ENCODE measurements at regions not wholly inside any gene's neighbourhood (a gene's known extent, or its start where the extent isn't known, plus 50 kb on each side); places are given as distances from the start of the nearest gene placed in this dataset.

DNA sequence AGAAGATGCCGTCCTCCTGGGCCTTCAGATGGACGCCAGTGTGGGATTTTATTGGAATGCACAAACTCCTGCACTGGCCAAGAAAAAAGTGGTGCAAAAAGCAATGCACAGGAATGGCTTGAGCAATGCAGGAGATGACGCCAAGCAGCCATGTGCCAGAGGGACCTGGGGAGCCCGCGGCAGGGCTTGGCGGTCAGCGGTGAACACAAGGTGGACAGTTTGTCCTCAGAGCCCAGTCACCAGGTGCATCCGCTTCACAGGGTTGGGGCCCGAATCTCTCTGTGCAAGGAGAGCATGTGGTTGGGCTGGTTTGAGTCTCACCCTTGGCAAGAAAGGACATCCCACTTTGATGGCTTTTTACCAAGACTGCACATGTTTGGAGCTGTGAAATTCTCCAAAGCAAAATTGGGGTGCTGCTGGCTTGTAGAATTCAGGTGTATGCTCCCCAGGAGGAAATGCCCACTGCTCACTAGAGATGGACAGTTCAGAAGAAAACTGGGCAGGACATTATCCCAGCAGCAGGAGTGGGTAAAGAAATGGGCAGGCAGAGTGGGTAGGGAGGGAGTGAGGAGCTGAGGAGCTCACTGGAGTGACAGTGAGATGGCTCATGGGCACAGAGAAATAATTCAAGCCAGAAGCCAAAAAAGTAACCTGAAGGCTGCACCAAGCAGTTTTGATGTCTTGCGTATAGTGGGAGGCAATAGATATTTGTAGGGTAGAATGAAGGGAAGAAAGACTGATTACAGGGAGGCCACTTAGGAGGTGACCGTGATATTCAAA, 463.9 kb downstream of the MTRR start:
- no peak for DNase-seq

DNA sequence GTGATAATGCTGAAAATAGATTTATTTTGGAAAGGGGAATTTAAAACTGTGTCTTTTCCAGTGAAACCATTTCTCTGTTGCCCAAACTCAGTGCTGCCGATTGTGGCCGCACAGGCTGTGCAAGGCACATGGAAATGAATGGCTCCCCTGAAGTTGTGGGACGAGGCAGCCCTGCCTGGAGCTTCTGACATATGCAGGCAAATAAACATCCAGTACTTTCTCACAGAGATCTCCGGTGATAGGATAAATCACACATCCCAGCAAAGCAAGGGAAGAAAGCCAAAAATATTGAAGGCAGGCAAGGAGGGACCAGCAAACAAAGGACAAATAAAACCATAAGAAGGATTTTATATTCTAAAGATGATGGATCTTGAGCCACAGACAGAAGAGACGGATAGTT, 464.5 kb downstream of the MTRR start:
- no peak for DNase-seq

DNA sequence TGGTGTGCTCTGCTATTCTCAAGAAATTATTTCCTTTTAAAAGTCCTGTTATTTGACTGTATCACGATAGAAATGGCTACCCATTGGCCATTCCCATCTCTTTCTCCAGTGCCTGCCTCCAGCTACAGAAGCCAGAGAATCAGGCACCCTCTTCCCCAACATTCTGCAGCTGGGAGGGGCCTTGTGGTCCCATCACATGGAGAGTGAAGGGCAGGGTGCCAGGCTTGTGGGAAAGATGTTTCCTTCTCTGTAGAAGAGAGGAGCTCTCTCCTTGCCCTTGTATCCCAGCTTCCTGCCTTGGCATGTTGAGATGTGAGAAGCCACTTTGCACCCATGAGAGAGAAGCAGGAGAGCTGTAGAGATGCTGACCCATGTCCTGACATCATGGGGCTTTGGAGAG, 465.0 kb downstream of the MTRR start:
- no peak for DNase-seq

- no peak for DNase-seq
Observed at GRCh38 chr5:8340261-8340660, 471.3 kb downstream of the MTRR start.

GRCh38 chr5:8340739-8341344, 471.9 kb downstream of the MTRR start:
- DNase-seq: no peak

GRCh38 chr5:8341406-8341805, 472.5 kb downstream of the MTRR start:
- DNase-seq: no peak

GRCh38 chr5:8347984-8348383, 479.0 kb downstream of the MTRR start:
- no peak for DNase-seq

DNA sequence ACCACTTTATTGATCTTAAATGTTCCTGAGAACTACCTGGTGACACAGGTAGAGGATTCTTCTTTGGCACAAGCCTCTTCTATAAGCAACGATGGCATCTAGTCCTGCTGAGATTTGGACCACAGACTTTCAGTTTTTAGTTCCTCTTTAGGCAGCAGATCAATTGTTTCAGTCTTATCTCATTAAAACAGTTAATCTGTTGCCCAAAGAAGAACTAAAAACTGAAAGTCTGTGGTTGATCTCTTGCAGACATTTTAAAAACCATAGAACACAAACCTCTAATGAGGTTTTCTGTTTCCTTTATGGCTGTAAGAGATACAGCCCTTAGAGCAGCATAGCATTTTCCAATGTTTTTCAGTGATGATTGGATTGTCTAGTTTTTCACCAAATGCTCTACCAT, 480.9 kb downstream of the MTRR start:
- DNase-seq: no peak

DNA sequence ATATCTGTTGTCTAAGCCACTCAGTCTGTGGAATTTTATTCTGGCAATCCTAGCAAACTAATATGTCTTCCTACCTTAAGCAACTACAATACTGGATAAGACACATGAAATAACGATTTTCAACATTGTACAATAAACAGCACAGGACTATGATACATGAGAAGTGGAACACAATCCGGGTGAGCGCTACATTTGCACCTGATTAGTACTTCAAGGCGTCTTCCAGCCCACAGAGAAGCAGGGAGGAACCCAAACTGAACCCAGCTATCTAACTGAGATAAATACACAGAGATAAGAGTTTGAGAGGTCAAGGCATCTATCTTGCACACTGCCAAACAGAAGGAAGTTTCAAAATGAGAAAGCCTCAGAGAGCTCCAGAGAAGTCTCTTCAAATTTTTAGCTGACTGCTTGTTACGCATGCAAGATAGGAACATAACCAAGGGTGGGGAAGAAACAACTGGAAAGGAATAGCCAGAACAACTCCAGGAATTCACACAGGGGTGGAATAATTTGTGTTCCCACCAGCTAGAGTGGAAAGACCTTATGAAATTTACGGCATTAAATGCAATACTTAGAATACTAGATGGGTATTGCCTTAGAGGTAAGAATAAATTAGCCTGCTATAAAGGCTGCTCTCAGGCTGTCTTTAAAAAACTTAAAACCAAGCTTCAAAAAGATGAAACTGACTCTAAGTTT, 481.8 kb downstream of the MTRR start:
- DNase-seq: no peak

DNA sequence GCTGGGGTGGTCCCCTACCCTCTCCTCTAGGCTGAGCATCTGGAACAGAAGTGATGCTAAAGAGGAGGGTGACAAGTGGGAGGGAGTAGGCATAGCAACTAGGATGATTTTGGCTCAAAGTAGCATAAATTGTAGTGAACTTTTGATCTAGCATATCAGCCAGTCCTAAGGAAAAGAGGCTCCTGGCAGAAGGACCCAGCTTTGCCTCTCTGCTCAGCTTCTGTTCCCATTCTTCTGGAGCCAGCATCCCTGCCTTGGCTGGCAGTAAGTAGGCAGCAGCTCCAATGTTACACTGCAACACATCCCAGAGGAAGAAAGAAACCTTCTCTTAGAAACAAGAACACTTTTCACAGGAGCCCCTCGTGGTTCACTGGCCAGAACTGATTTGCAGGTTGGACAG, 487.0 kb downstream of the MTRR start:
- DNase-seq: no peak

DNA sequence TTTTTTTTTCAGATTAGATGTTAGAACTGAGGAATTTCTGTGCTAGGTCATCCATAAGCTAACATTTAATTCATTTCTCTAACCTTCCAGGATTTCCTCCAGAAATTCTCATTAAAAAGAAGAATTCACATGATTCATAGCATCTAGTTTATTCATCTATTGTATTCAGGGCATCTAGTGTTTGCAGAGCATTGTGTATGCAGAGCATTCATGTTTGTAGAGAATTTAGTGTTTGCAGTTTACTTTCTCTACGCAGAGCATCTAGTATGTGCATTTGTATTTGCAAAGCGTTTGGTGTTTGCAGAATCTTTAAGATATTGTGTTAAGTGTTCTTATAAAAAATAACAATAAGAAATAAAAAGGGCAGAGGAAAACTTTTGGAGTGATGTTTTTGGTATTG, 491.1 kb downstream of the MTRR start:
- peak; percentile 25 for DNase-seq

DNA sequence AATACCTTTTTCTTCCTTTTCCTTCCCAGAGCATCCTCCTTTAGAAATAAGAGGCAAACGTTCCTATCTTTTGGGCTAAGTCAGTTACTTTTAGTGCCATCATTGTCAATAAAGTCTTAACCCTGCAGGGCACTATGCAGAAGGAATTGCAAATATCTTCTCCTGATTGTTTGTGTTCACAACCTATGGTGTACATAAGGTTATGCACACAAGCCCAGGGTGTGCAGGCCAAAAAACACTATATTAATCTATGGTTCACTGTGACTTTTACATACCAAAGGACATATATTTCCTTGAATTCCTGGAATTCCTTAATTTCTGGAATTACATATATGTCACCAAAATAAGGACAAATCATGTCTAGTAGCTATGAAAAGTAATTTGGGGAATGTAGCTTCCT, 493.5 kb downstream of the MTRR start:
- no peak for DNase-seq

GRCh38 chr5:8363138-8363537, 494.2 kb downstream of the MTRR start:
- DNase-seq: no peak

GRCh38 chr5:8366266-8366665, 497.3 kb downstream of the MTRR start:
- no peak for DNase-seq

DNA sequence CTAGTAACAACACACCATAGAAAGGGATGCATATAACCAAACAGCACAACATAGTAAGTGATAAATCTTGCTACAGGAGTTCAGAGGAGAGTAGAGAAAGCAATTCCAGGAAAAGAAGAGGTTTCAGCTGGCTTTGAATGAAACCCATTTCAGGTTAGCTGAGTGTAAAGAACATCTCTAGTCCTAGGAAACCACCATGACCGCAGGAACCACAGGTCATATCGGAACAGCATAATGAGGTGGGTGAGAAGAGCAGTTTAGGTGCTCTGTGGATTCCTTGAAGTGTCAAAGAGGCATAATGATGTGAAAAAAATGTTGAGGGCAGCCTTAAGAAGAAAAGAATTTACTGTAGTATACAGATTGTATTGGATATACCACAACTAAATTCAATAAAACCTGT, 507.5 kb downstream of the MTRR start:
- no peak for DNase-seq

DNA sequence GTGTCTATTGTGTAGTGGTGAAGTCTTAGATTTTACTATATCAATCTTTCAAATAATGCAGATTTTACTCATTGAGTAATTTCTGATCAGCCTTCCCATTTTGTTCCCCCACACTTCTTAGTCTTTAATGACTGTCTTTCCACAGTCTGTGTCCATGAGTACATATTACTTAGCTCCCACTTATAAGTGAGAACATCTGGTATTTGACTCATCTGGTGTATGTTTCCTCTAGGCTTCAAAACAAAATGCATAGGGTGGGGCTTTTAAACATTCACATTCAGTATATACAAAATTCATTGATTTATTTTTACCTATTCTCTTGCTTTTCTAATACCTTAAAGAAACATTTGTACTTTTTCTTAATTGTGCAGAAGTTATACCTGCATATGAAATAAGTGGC, 513.0 kb downstream of the MTRR start:
- DNase-seq: no peak

- no peak for DNase-seq
Observed at GRCh38 chr5:8382456-8382855, 513.5 kb downstream of the MTRR start.

DNA sequence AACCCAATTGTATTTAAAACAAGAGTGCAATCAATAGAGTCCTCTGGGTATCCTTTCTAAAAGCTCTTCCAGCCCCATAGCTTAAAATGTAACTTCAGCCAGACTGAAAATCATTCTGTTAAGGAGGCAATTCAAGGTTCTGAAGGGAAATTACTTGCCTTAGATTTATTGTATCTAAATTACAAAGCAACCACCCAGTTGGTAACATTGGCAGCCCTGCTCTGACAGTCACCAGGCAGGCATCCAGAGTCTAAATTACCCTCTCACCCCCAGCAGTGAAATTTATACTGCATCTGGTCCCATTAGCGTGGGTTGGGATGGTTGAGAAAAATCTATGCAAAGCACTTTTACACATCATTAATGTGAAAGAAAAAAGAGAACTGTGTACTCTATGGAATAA, 514.7 kb downstream of the MTRR start:
- DNase-seq: no peak

DNA sequence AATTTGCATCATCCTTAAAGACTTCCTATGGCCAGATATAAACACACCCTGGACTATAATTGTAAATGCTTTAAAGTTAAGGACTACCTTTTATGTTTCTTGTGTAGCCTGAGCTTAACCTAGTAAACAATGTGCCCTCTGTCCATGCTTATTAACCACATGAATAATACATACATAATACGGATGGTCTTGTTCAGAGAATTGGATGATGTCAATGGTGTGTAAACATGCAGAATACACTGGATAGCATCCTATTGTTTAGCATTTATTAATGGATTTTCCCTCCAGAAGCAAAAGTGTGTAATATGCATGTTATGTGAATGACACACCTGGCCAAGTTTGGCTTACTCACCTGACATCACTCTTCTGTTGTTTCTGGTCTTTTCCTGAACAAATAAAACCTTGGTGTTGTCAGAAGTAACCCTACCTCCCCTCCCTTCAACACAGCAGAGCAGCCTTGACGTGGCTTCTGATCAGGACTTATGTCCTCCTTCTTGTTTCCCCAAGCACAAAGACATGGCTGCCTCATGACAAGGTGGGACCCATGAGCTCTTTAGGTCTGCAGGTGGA, 517.9 kb downstream of the MTRR start:
- DNase-seq: peak; percentile 87

GRCh38 chr5:8391911-8392310, 523.0 kb downstream of the MTRR start:
- DNase-seq: no peak

GRCh38 chr5:8393240-8393639, 524.3 kb downstream of the MTRR start:
- DNase-seq: no peak

- no peak for DNase-seq
Observed at GRCh38 chr5:8394965-8395364, 526.0 kb downstream of the MTRR start.

- DNase-seq: no peak
Observed at GRCh38 chr5:8396246-8396645, 527.3 kb downstream of the MTRR start.

DNA sequence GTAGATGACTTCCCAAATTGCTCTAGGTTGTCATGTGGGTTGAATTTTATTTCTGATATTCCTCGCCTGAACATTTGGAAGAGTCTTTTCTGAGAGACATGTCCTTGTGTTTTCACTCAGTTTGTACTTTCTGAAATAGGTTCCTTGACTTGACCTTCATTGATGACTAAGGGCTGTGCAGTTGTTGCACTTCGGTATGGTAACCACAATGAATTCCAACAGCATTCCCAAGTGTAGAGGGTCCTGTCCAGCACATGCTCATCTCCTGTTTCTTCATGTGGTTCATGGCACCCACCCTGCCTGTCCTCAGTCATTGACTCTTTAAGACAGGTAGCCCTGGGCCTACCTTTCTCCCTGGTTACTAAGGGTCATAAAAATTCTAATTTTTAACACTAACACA, 527.8 kb downstream of the MTRR start:
- DNase-seq: no peak
